NOMO-1 treated with DMSO at 0.1 percent for 48 hours (cell line): ENCODE measurements at regions not wholly inside any gene's neighbourhood (a gene's known extent, or its start where the extent isn't known, plus 50 kb on each side); places are given as distances from the start of the nearest gene placed in this dataset.
"Not testable (repeated sequence)": the region's sequence is repeated elsewhere in the genome, so short reads cannot be mapped to it uniquely, and the experiment has no call there.

Source experiments
- DNase-seq: peaks from one replicate; lab custom pipeline; 2025; ENCODE audit not compliant: unreplicated experiment; lab: John Stamatoyannopoulos, UW

- no peak for DNase-seq
Observed at GRCh38 chr7:84738583-84739150, 448.2 kb downstream of the SEMA3D start.

- no peak for DNase-seq
Observed at GRCh38 chr7:84735677-84736076, 451.2 kb downstream of the SEMA3D start.

- DNase-seq, result no peak
Observed at GRCh38 chr7:84735011-84735410, 451.8 kb downstream of the SEMA3D start.

- not testable (repeated sequence) for DNase-seq
Observed at GRCh38 chr7:84733976-84734375, 452.9 kb downstream of the SEMA3D start.

- not testable (repeated sequence) for DNase-seq
Observed at GRCh38 chr7:84730864-84731263, 456.0 kb downstream of the SEMA3D start.

GRCh38 chr7:84729284-84729683, 457.6 kb downstream of the SEMA3D start:
- no peak for DNase-seq

GRCh38 chr7:84722734-84723133, 464.1 kb downstream of the SEMA3D start:
- no peak for DNase-seq

GRCh38 chr7:84722086-84722485, 464.8 kb downstream of the SEMA3D start:
- DNase-seq, result no peak

- no peak for DNase-seq
Observed at GRCh38 chr7:84720456-84721097, 466.3 kb downstream of the SEMA3D start.

GRCh38 chr7:84714765-84715164, 472.1 kb downstream of the SEMA3D start:
- DNase-seq, result no peak

- DNase-seq, result no peak
Observed at GRCh38 chr7:84712374-84713121, 474.3 kb downstream of the SEMA3D start.

GRCh38 chr7:84710538-84710937, 476.3 kb downstream of the SEMA3D start:
- DNase-seq, result not testable (repeated sequence)

- no peak for DNase-seq
Observed at GRCh38 chr7:84705706-84706105, 481.1 kb downstream of the SEMA3D start.

GRCh38 chr7:84705079-84705478, 481.8 kb downstream of the SEMA3D start:
- no peak for DNase-seq

GRCh38 chr7:84704380-84704779, 482.5 kb downstream of the SEMA3D start:
- no peak for DNase-seq

GRCh38 chr7:84701524-84702306, 485.1 kb downstream of the SEMA3D start:
- peak; percentile 56 for DNase-seq

- DNase-seq, result no peak
Observed at GRCh38 chr7:84700563-84701370, 486.1 kb downstream of the SEMA3D start.

- DNase-seq, result no peak
Observed at GRCh38 chr7:84697506-84697905, 489.4 kb downstream of the SEMA3D start.

GRCh38 chr7:84693483-84693882, 493.4 kb downstream of the SEMA3D start:
- DNase-seq, result no peak

- DNase-seq, result peak; percentile 65
Observed at GRCh38 chr7:84688671-84689070, 494.1 kb upstream of the SEMA3A start.

- DNase-seq, result no peak
Observed at GRCh38 chr7:84686373-84686772, 491.8 kb upstream of the SEMA3A start.
